Endothelial cell of umbilical vein (primary cell): ENCODE measurements at regions not wholly inside any gene's neighbourhood (a gene's known extent, or its start where the extent isn't known, plus 50 kb on each side); places are given as distances from the start of the nearest gene placed in this dataset.

Experiments
- BruUV-seq: library from RNA; stranded (reverse); fragments of 400-500 nt; replicated peaks from 2 replicates; lab custom pipeline; 2021; lab: Mats Ljungman, UMichigan
- CTCF ChIA-PET: fragments of 300-600, 350-600 bp; sonication (Branson Sonifier 250); formaldehyde crosslinking; loops from one replicate; lab custom pipeline; 2021; ENCODE audit warnings: antibody characterized with exemption, inconsistent platforms; lab: Charles Lee
- POLR2A ChIA-PET: fragments of 300-600, 350-600 bp; sonication (Branson Sonifier 250); formaldehyde crosslinking; loops from one replicate; lab custom pipeline; 2021; ENCODE audit warnings: antibody characterized with exemption, inconsistent platforms; lab: Charles Lee
- DNase-seq: peaks from one replicate; pipeline ENCODE4 v3.0.0-alpha.2; 2011; ENCODE audit warnings: low read depth, low spot score
- FAIRE-seq: peaks from 2 replicates; lab custom pipeline; 2011; peaks lifted over from hg19 to GRCh38; lab: Jason Lieb, UNC
- H2AFZ ChIP-seq: 2 replicates; pipeline ENCODE4 v1.6.0; 2012; ENCODE audit warnings: low read depth, low read length, control low read depth, inconsistent platforms
- H3K27ac ChIP-seq: 2 replicates; pipeline ENCODE4 v1.5.1; 2011; ENCODE audit warnings: low read depth, mild to moderate bottlenecking, control low read depth, low read length, moderate library complexity; ENCODE audit not compliant: insufficient read depth
- H3K27me3 ChIP-seq, 2 experiments: 2 replicates each; pipeline versions ENCODE4 v1.6.0 to v1.6.1; 2011; ENCODE audit warnings: low read length in 2 of 2, mixed read lengths in 1 of 2; ENCODE audit not compliant: control insufficient read depth in 2 of 2, insufficient read depth in 2 of 2
- H3K36me3 ChIP-seq, 2 experiments: 2 replicates in 1 of 2; 3 replicates in 1 of 2; pipeline ENCODE4 v1.5.1; 2011; ENCODE audit warnings: low read length in 2 of 2, mild to moderate bottlenecking in 1 of 2, moderate library complexity in 1 of 2; ENCODE audit not compliant: control insufficient read depth in 2 of 2, insufficient read depth in 2 of 2; ENCODE audit errors: extremely low read depth in 1 of 2
- H3K4me1 ChIP-seq: 3 replicates; pipeline ENCODE4 v1.5.1; 2011; ENCODE audit warnings: mild to moderate bottlenecking, low read length; ENCODE audit not compliant: control insufficient read depth, insufficient read depth; ENCODE audit errors: extremely low read depth
- H3K4me2 ChIP-seq: 2 replicates; pipeline ENCODE4 v1.6.1; 2011; ENCODE audit warnings: low read length, control low read depth, mixed read lengths; ENCODE audit not compliant: insufficient read depth
- H3K4me3 ChIP-seq, 3 experiments: fragments of 200-600 bp in 1 of 3; sonication (generic), shearing (Covaris generic) in 1 of 3; replicated peaks in 1 of 3; 2 replicates each; pipeline ENCODE4 v1.5.1; 2011 to 2016; ENCODE audit warnings: control low read depth in 3 of 3, low read length in 3 of 3, mild to moderate bottlenecking in 2 of 3, inconsistent platforms in 1 of 3, low read depth in 1 of 3, moderate library complexity in 1 of 3; ENCODE audit not compliant: insufficient read depth in 1 of 3
- H3K79me2 ChIP-seq: 2 replicates; pipeline ENCODE4 v1.6.0; 2012; ENCODE audit warnings: low read length, inconsistent platforms; ENCODE audit not compliant: control insufficient read depth, insufficient read depth
- H3K9ac ChIP-seq: replicated peaks from 2 replicates; pipeline ENCODE3; 2011; ENCODE audit warnings: low read length, control low read depth; ENCODE audit not compliant: insufficient read depth; ENCODE audit errors: extremely low read depth
- H3K9me1 ChIP-seq: replicated peaks from 3 replicates; pipeline ENCODE4 v1.6.0; 2011; ENCODE audit warnings: mild to moderate bottlenecking, low read length; ENCODE audit not compliant: control insufficient read depth, insufficient read depth; ENCODE audit errors: extremely low read depth
- H3K9me3 ChIP-seq: replicated peaks from 2 replicates; pipeline ENCODE4 v1.5.1; 2012; ENCODE audit warnings: low read length, inconsistent platforms; ENCODE audit not compliant: control insufficient read depth, insufficient read depth
- H4K20me1 ChIP-seq: replicated peaks from 2 replicates; pipeline ENCODE3; 2011; ENCODE audit warnings: mild to moderate bottlenecking, low read length; ENCODE audit not compliant: control insufficient read depth, insufficient read depth; ENCODE audit errors: extremely low read depth
- CTCF ChIP-seq, 2 donors: IDR thresholded peaks; 1 replicate in 1 of 2; 2 replicates in 1 of 2; pipeline ENCODE4 v1.5.1; 2011; ENCODE audit warnings: low read length in 2 of 2, mild to moderate bottlenecking in 2 of 2, moderate library complexity in 2 of 2, control low read depth in 1 of 2, inconsistent platforms in 1 of 2, low read depth in 1 of 2; ENCODE audit not compliant: insufficient read depth in 1 of 2; ENCODE audit errors: extremely low read depth in 1 of 2
- EZH2 ChIP-seq: IDR thresholded peaks from 2 replicates; pipeline ENCODE4 v1.6.1; 2012; ENCODE audit warnings: borderline replicate concordance, low read depth, mild to moderate bottlenecking, moderate library complexity, low read length, inconsistent platforms; ENCODE audit not compliant: severe bottlenecking
- FOS ChIP-seq: IDR thresholded peaks from 2 replicates; pipeline ENCODE4 v1.6.1; 2011; ENCODE audit warnings: mild to moderate bottlenecking, low read length, moderate library complexity, borderline replicate concordance; ENCODE audit not compliant: insufficient read depth
- JUN ChIP-seq: IDR thresholded peaks from 2 replicates; pipeline ENCODE4 v1.6.1; 2011; ENCODE audit warnings: borderline replicate concordance, low read depth; ENCODE audit not compliant: insufficient read length, insufficient read depth
- MAX ChIP-seq: IDR thresholded peaks from 2 replicates; pipeline ENCODE4 v1.6.1; 2011; ENCODE audit not compliant: insufficient read depth, insufficient read length
- MYC ChIP-seq: IDR thresholded peaks from one replicate; pipeline ENCODE4 v1.6.1; 2011; ENCODE audit warnings: mild to moderate bottlenecking, low read depth, low read length
- POLR2A ChIP-seq: IDR thresholded peaks from 2 replicates; pipeline ENCODE4 v1.6.1; 2012; ENCODE audit warnings: low read depth, mild to moderate bottlenecking, control low read depth, low read length
- POLR2AphosphoS5 ChIP-seq: IDR thresholded peaks from 2 replicates; pipeline ENCODE4 v1.6.1; 2012; ENCODE audit warnings: low read depth, mild to moderate bottlenecking, control low read depth, low read length, moderate library complexity; ENCODE audit not compliant: insufficient read depth
- dilution Hi-C: fragments of 300-500 bp; cut with MboI; formaldehyde crosslinking; loops from one replicate; pipeline ENCODE4 v1.15.0; 2019; ENCODE audit warnings: low sequenced_read_pairs; ENCODE audit not compliant: extremely low pct_ligation_motif_present
- intact Hi-C: fragments of 100-400 bp; cut with micrococcal nuclease; formaldehyde crosslinking; loops from one replicate; pipeline ENCODE4 v1.10.0; 2022

GRCh38 chr20:51902933-51903332, 100.6 kb upstream of the SALL4 start:
- no peaks in the 10 kb centered on the region for H3K79me2 ChIP-seq
- H3K4me2 ChIP-seq = no peak overlapping the region
- POLR2A ChIA-PET = no interaction called here
- BruUV-seq = no TSS peak
- H3K9me1 ChIP-seq = no peaks in the 10 kb centered on the region
- no peak overlapping the region for H3K9ac ChIP-seq
- intact Hi-C loops (no loop called here), dilution Hi-C loops (no loop called here)
- no peaks in the 10 kb centered on the region for H3K36me3 ChIP-seq
- no peak overlapping the region for H3K27ac ChIP-seq
- no peak overlapping the region for H3K4me3 ChIP-seq
- no peak for FAIRE-seq
- TF ChIP-seq MYC (no peak), FOS (no peak), EZH2 (no peak), POLR2A (no peak), CTCF (IDR thresholded peaks at IDR 0.05; ENCODE audit: extremely low read depth in 1 of 2, insufficient read depth in 1 of 2, low read depth in 1 of 2, low read length in 2 of 2) (no peak), JUN (no peak), POLR2AphosphoS5 (no peak), MAX (no peak)
- H3K4me1 ChIP-seq = no peaks in the 10 kb centered on the region
- H3K27me3 ChIP-seq = no peaks in the 10 kb centered on the region
- no peak for DNase-seq
- CTCF ChIA-PET = interaction anchor here (0.8 kb wide), 1 partner anchor 11 kb away, joined by 3 read pairs; no protein-coding TSS in a partner anchor
- H2AFZ ChIP-seq = no peak overlapping the region
- no peaks in the 10 kb centered on the region for H4K20me1 ChIP-seq
- no peaks in the 10 kb centered on the region for H3K9me3 ChIP-seq
